HS-27A (cell line): ENCODE measurements at regions not wholly inside any gene's neighbourhood (a gene's known extent, or its start where the extent isn't known, plus 50 kb on each side); places are given as distances from the start of the nearest gene placed in this dataset.

Source experiments
- DNase-seq: peaks from one replicate; pipeline ENCODE4 v3.0.0-alpha.2; 2012; ENCODE audit warnings: low read depth, missing footprints

GRCh38 chr11:92838759-92839310 is 130.6 kb upstream of the MTNR1B start:
- DNase-seq, result no peak

- no peak for DNase-seq
These were observed 130.0 kb upstream of the MTNR1B start for GRCh38 chr11:92839450-92839849.

GRCh38 chr11:92841719-92842118 is 127.7 kb upstream of the MTNR1B start:
- DNase-seq, result no peak

GRCh38 chr11:92843455-92843854 is 126.0 kb upstream of the MTNR1B start:
- DNase-seq, result no peak

GRCh38 chr11:92844197-92844596 is 125.3 kb upstream of the MTNR1B start:
- DNase-seq, result no peak

- no peak for DNase-seq
These were observed 124.1 kb upstream of the MTNR1B start for GRCh38 chr11:92845390-92845789.

GRCh38 chr11:92845805-92846204 is 123.6 kb upstream of the MTNR1B start:
- DNase-seq, result no peak

GRCh38 chr11:92846491-92847125 is 122.8 kb upstream of the MTNR1B start:
- no peak for DNase-seq

GRCh38 chr11:92848578-92848977 is 120.9 kb upstream of the MTNR1B start:
- no peak for DNase-seq

- DNase-seq, result no peak
These were observed 119.1 kb upstream of the MTNR1B start for GRCh38 chr11:92850296-92850826.

- no peak for DNase-seq
These were observed 117.2 kb upstream of the MTNR1B start for GRCh38 chr11:92852229-92852628.

- no peak for DNase-seq
These were observed 116.5 kb upstream of the MTNR1B start for GRCh38 chr11:92852946-92853345.

GRCh38 chr11:92854162-92854561 is 115.3 kb upstream of the MTNR1B start:
- DNase-seq, result no peak

- no peak for DNase-seq
These were observed 114.5 kb upstream of the MTNR1B start for GRCh38 chr11:92854952-92855351.

- no peak for DNase-seq
These were observed 113.6 kb upstream of the MTNR1B start for GRCh38 chr11:92855607-92856405.

- no peak for DNase-seq
These were observed 112.0 kb upstream of the MTNR1B start for GRCh38 chr11:92857407-92857806.

- DNase-seq, result no peak
These were observed 110.2 kb upstream of the MTNR1B start for GRCh38 chr11:92859156-92859690.

- no peak for DNase-seq
These were observed 107.8 kb upstream of the MTNR1B start for GRCh38 chr11:92861634-92862033.

- no peak for DNase-seq
These were observed 104.1 kb upstream of the MTNR1B start for GRCh38 chr11:92865352-92865751.

- DNase-seq, result no peak
These were observed 102.7 kb upstream of the MTNR1B start for GRCh38 chr11:92866679-92867282.

GRCh38 chr11:92867913-92868619 is 101.4 kb upstream of the MTNR1B start:
- DNase-seq, result no peak

- no peak for DNase-seq
These were observed 99.7 kb upstream of the MTNR1B start for GRCh38 chr11:92869716-92870115.
